HepG2 (cell line): ENCODE measurements at regions not wholly inside any gene's neighbourhood (a gene's known extent, or its start where the extent isn't known, plus 50 kb on each side); places are given as distances from the start of the nearest gene placed in this dataset.
"Not testable (repeated sequence)": the region's sequence is repeated elsewhere in the genome, so short reads cannot be mapped to it uniquely, and the experiment has no call there.

Experiments
- ATAC-seq: fragments of 200-7000 bp; cut with Tn5 transposase; 3 replicates; pipeline ENCODE4 v1.9.1; 2020; ENCODE audit warnings: mild to moderate bottlenecking, moderate library complexity
- BruUV-seq: library from RNA; stranded (reverse); fragments of 400-500 nt; replicated peaks from 2 replicates; lab custom pipeline; 2021; lab: Mats Ljungman, UMichigan
- CTCF ChIA-PET: fragments of 300-600 bp; formaldehyde crosslinking; extraction: SDS; loops from one replicate; lab custom pipeline; 2021; ENCODE audit warnings: low total read pairs, inconsistent platforms, low intra/inter-chr PET ratio; lab: Yijun Ruan, JAX
- POLR2A ChIA-PET: fragments of 350-600 bp; sonication (Branson Sonifier 250); formaldehyde crosslinking; loops from one replicate; lab custom pipeline; 2020; ENCODE audit warnings: antibody characterized with exemption, inconsistent platforms; lab: Yijun Ruan, JAX
- DNase-seq: peaks from one replicate; pipeline ENCODE4 v3.0.0-alpha.2; 2015; ENCODE audit warnings: low spot score
- FAIRE-seq: peaks from 3 replicates; lab custom pipeline; 2011; peaks lifted over from hg19 to GRCh38; lab: Jason Lieb, UNC
- H2AFZ ChIP-seq: one replicate; pipeline ENCODE4 v1.6.1; 2011; ENCODE audit warnings: low read length, inconsistent platforms
- H3K27ac ChIP-seq: fragments of 300-600 bp; 3 replicates; pipeline ENCODE4 v1.8.0; 2011; ENCODE audit warnings: mixed run types, mild to moderate bottlenecking, mixed read lengths, low read length, inconsistent platforms; ENCODE audit not compliant: insufficient read depth; ENCODE audit errors: extremely low read length
- H3K27me3 ChIP-seq, 2 experiments: fragments of 200-600 bp in 1 of 2; 2 replicates in 1 of 2; 3 replicates in 1 of 2; pipeline versions ENCODE4 v1.6.0 to v1.8.0; 2011; ENCODE audit warnings: low read length in 2 of 2, mild to moderate bottlenecking in 2 of 2, moderate library complexity in 2 of 2, inconsistent platforms in 1 of 2; ENCODE audit not compliant: insufficient read depth in 2 of 2, control insufficient read depth in 1 of 2
- H3K36me3 ChIP-seq, 2 experiments: fragments of 200-600 bp in 1 of 2; replicated peaks in 1 of 2; 2 replicates in 1 of 2; 3 replicates in 1 of 2; pipeline versions ENCODE4 v1.5.1 to v1.8.0; 2011; ENCODE audit warnings: low read length in 2 of 2, inconsistent platforms in 1 of 2; ENCODE audit not compliant: insufficient read depth in 2 of 2, control insufficient read depth in 1 of 2
- H3K4me1 ChIP-seq: 2 replicates; pipeline ENCODE4 v1.5.1; 2012; ENCODE audit warnings: low read length, inconsistent platforms; ENCODE audit not compliant: insufficient read depth
- H3K4me2 ChIP-seq: 2 replicates; pipeline ENCODE4 v1.6.0; 2011; ENCODE audit warnings: low read depth, low read length, inconsistent platforms
- H3K4me3 ChIP-seq, 3 experiments: fragments of 200-600 bp in 1 of 3; sonication (generic), shearing (Covaris generic) in 1 of 3; replicated peaks in 1 of 3; 2 replicates each; pipeline ENCODE4 v1.5.1; 2011 to 2016; ENCODE audit warnings: low read length in 3 of 3, inconsistent platforms in 2 of 3, low read depth in 2 of 3, mild to moderate bottlenecking in 2 of 3, control low read depth in 1 of 3, mixed read lengths in 1 of 3; ENCODE audit not compliant: insufficient read depth in 1 of 3
- H3K79me2 ChIP-seq: one replicate; pipeline ENCODE4 v1.6.1; 2011; ENCODE audit warnings: low read length, inconsistent platforms; ENCODE audit not compliant: insufficient read depth
- H3K9ac ChIP-seq: 2 replicates; pipeline ENCODE4 v1.6.0; 2011; ENCODE audit warnings: mild to moderate bottlenecking, low read depth, low read length, inconsistent platforms; ENCODE audit not compliant: insufficient read depth
- H3K9me3 ChIP-seq: 2 replicates; pipeline ENCODE4 v1.5.1; 2012; ENCODE audit warnings: mild to moderate bottlenecking, low read length
- H4K20me1 ChIP-seq: 2 replicates; pipeline ENCODE4 v1.6.0; 2011; ENCODE audit warnings: inconsistent platforms, mild to moderate bottlenecking, low read length, moderate library complexity; ENCODE audit not compliant: insufficient read depth
- ZMAT5 ChIP-seq: sonication (generic); formaldehyde crosslinking; IDR thresholded peaks from 2 replicates; pipeline ENCODE4 v1.5.0; 2020; ENCODE audit warnings: mild to moderate bottlenecking, low read depth, missing genetic modification reagents, borderline replicate concordance
- ZMYM2 ChIP-seq: sonication (generic); formaldehyde crosslinking; IDR thresholded peaks from 2 replicates; pipeline ENCODE4 v1.8.0; 2022; ENCODE audit warnings: mild to moderate bottlenecking, missing genetic modification reagents
- ZNF253 ChIP-seq: sonication (generic); formaldehyde crosslinking; IDR thresholded peaks from 2 replicates; pipeline ENCODE4 v1.8.0; 2022; ENCODE audit warnings: mild to moderate bottlenecking, missing genetic modification reagents, borderline replicate concordance
- ZNF276 ChIP-seq: sonication (generic); formaldehyde crosslinking; IDR thresholded peaks from 2 replicates; pipeline ENCODE4 v1.4.0; 2020; ENCODE audit warnings: mild to moderate bottlenecking, low read depth, missing genetic modification reagents
- ZNF280D ChIP-seq: sonication (generic); formaldehyde crosslinking; IDR thresholded peaks from 2 replicates; pipeline ENCODE4 v1.5.1; 2020; ENCODE audit warnings: mild to moderate bottlenecking, missing genetic modification reagents
- ZNF574 ChIP-seq: sonication (generic); formaldehyde crosslinking; IDR thresholded peaks from 2 replicates; pipeline ENCODE4 v1.4.0; 2020; ENCODE audit warnings: missing genetic modification reagents
- WGBS: methylation state at CpG from one replicate; pipeline ENCODE4 v1.1.6; 2017; ENCODE audit warnings: low lambda C conversion rate; 5-methylcytosine and 5-hydroxymethylcytosine counted together
- in situ Hi-C: cut with HindIII; loops from 2 replicates; pipeline ENCODE4 v1.10.0; 2017; ENCODE audit warnings: low pct_unique_long_range_greater_than_20kb; ENCODE audit not compliant: extremely low pct_ligation_motif_present
- intact Hi-C: fragments of 100-400 bp; cut with micrococcal nuclease; formaldehyde crosslinking; loops from one replicate; pipeline ENCODE4 v1.10.0; 2022; ENCODE audit not compliant: unreplicated experiment

GRCh38 chr4:42252315-42252714, 99.9 kb upstream of the BEND4 start (continued):
- TF ChIP-seq ZNF276 (CRISPR knock-in tag) (no peak), ZNF253 (CRISPR knock-in tag) (no peak), ZMYM2 (CRISPR knock-in tag) (no peak)
- TF ChIP-seq, all 625 proteins: peak for 0

- H3K9ac ChIP-seq, H3K27ac ChIP-seq, H3K4me2 ChIP-seq, BruUV-seq, in situ Hi-C loops, H2AFZ ChIP-seq, H3K9me3 ChIP-seq, CTCF ChIA-PET, H3K36me3 ChIP-seq, H3K4me1 ChIP-seq, POLR2A ChIA-PET, ATAC-seq, intact Hi-C loops, H4K20me1 ChIP-seq, H3K4me3 ChIP-seq, H3K27me3 ChIP-seq, DNase-seq, H3K79me2 ChIP-seq, FAIRE-seq: not testable (repeated sequence)
- WGBS = 54% methylated on average over 6 of the region's 6 CpGs
These were observed 105.2 kb upstream of the BEND4 start for GRCh38 chr4:42257645-42258044.

- no peaks in the 10 kb centered on the region for H3K4me1 ChIP-seq
- no peak overlapping the region for H3K4me2 ChIP-seq
- intact Hi-C loops (no loop called here), in situ Hi-C loops (no loop called here)
- H2AFZ ChIP-seq = no peak overlapping the region
- no peak for ATAC-seq
- no peak overlapping the region for H3K27ac ChIP-seq
- BruUV-seq = no TSS peak
- H3K27me3 ChIP-seq = no peaks in the 10 kb centered on the region
- 20% methylated on average over 8 of the region's 8 CpGs for WGBS
- FAIRE-seq = no peak
- no peaks in the 10 kb centered on the region for H3K36me3 ChIP-seq
- no peaks in the 10 kb centered on the region for H3K79me2 ChIP-seq
- ChIA-PET POLR2A (no interaction called here), CTCF (no interaction called here)
- H4K20me1 ChIP-seq = no peaks in the 10 kb centered on the region
- H3K9ac ChIP-seq = no peak overlapping the region
- H3K4me3 ChIP-seq = no peak overlapping the region
- no peaks in the 10 kb centered on the region for H3K9me3 ChIP-seq
- DNase-seq = no peak
- TF ChIP-seq ZNF574 (CRISPR knock-in tag) (no peak), ZMAT5 (CRISPR knock-in tag) (no peak), ZNF280D (no peak)
These were observed 110.4 kb upstream of the BEND4 start for GRCh38 chr4:42262701-42263490.
